HG03439 (cell line): ENCODE measurements at regions not wholly inside any gene's neighbourhood (a gene's known extent, or its start where the extent isn't known, plus 50 kb on each side); places are given as distances from the start of the nearest gene placed in this dataset.

Experiments
- ATAC-seq: cut with Tn5 transposase; IDR thresholded peaks from one replicate; pipeline ENCODE4 v1.9.1; 2021; ENCODE audit warnings: mild to moderate bottlenecking, moderate library complexity; ENCODE audit not compliant: unreplicated experiment

DNA sequence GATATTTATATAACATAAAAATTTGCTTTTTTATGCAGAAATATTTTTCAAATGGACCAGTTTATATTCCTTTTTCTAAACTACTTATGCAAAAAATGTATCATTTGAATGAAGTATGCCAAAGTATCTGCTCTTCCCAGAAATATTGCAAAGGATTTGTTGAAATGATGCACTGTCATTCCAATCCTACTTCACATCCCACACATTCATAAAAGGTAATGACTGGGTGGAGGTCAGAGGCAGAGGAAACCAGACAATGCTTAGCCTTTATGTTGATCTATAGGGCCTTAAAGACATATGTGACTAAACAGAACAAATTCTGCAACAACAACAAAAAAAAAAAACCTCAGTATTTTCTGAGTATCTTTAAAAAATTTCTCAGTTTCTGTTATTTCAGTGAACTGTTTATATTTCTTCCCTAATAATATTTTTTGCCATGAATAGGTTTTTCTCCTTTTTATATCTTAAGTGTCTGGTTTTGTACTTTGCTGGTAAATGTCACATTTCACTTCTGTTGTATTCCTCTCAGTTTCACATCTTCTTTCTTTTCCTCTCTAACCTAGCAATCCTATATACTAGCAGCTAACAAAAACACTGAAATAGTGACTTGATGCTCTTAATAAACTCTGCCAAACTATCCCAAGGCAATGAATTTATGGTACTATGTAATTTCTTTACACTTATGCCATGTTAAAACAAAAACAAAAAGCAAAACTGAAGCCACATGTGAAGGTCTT is 374.1 kb downstream of the BCKDHB start:
- no peak for ATAC-seq

DNA sequence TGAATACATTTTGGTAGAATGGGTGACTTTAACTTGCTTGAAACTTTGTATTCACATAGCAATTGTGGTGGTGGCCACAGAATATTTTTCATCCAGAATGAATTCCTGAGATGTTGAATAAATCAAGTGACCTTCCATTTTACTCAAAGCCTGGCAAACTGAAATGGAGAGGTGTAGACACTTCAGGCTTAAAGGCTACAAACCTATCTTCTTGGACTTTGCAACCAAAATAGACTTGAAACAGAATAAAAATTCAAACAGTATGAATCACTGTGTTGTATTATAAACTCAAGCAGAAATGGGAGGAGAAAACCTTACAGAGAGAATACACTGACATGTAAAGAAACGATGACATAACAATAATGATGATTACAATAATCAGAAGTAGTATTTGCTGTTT is 371.6 kb downstream of the BCKDHB start:
- ATAC-seq: no peak

DNA sequence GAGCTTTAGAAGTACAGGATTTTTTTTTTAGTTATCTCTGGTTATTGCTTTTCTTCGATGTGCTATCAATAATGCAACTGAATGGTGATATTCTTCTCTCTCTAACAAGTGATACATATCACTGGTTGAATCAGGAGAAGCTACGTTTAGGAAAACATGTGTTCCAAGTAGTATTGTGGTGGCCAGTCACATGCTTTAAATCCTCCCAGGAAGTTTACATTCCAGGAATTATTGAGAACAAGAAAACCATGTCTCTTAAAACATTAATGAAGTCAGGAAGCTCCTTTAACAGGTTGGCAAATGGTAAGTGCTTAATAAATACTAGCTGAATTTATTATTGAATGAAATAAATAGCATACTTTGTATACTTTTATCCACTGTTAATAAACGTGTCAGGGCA is 371.1 kb downstream of the BCKDHB start:
- ATAC-seq: no peak

DNA sequence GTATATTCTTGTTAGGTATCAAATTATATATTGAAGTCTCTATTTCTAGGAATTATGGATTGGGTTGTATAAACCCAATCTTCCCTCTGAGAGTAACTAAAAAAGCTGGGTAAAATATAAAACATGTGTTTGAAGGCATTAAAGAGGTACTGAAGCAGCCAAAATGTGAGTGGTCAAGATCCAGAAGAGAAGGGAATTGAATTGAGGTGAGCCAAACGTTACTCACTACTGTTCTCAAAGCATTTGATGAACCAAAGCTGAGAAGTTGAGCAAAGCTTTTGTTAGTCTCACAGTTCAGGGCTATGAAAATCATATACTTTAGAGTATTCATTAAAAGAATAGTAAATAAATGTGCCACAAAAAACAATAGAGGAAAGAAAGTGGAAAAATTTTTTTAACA is 365.8 kb downstream of the BCKDHB start:
- ATAC-seq: no peak

DNA sequence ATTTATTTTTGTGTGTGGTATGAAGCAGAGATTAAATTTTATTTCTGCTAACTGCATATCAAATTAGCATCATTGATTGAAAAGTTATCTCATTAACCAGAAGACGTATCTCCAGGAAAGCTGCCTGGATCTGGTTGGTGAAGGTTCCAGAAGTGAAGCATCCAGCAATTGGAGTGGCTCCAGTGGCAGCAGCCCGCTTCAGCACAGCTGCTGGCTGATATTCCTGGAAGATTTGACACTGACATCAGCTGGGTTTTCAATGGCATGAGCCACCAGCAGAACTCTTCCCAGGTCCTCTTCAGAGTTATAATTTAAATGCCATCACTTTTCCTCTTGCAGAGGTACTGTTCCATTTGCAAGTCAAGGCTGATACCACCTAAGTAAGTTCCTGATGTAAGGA is 363.5 kb downstream of the BCKDHB start:
- ATAC-seq: no peak

DNA sequence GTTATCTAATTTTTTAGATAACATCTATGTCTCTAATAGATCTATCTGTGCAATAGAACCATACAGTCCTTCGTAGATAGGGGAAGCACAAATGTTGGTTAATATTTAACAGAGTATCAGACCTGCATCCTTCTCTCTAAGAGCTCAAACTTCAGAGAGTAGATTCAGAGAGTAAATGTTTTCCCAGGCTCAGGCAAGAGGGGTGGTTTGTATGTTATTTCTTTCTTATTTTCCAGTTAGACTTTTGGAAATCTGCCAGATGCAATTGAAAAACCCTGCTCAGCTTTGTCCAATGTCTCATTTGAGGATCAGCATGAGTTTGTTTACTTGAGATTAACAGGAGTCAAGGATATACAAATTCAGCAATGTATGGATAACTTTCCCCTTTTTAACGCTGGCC is 361.9 kb downstream of the BCKDHB start:
- ATAC-seq: no peak

DNA sequence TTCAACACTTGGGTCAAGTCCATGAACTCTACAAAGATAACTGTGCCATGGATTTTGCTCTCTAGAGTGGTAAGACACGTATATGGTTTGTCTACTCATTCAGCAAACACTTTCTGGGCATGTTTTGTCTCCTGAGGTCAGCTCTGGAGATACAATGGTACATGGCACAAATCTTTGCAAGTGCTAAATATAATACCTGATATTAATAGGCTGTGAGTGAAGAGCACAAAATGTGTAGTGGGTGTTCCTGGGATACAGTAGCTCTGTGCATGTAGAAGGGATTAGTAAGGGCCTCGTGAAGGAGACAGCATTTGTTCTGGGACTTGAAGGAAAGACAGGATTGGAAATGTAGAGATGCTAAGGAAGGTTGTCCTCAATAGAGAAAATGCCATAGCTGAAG is 360.9 kb downstream of the BCKDHB start:
- ATAC-seq: no peak

DNA sequence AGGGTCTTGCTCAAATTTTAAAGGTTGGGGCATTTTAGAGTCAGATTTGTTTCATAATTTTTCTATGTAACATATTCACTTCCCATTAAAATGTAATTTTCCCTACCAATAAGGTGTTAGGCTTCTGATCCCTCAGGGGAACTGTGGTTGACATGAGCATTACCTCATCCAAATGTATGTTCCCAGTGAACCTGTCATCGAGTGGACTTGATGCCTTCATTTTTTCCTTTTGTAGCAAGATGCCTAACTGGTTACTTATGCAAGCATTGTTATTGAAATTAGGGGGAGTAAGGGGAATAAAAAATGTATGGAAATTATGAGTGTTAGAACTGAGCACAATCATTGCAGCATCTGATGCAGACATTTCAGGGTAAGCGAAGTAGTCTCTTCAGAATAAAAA is 360.5 kb downstream of the BCKDHB start:
- ATAC-seq: no peak

DNA sequence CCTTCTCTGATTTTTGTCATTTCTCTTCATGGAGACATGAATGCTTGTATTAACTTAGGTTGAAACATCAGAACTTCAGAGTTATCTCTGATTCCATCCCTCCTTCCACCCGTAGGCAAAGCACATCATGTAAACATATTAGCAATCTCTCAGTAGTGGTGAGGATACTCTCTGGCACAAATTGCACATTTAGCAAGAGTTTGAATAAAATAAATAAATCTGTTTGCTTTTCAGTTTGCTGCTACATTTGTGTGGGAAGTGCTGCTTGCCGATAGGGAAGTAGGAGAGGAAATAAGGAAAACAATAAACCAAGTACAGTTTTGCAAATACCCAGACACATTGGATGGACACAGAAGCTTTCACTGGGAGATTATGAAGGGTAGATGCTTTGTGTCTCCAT is 359.0 kb downstream of the BCKDHB start:
- ATAC-seq: no peak

DNA sequence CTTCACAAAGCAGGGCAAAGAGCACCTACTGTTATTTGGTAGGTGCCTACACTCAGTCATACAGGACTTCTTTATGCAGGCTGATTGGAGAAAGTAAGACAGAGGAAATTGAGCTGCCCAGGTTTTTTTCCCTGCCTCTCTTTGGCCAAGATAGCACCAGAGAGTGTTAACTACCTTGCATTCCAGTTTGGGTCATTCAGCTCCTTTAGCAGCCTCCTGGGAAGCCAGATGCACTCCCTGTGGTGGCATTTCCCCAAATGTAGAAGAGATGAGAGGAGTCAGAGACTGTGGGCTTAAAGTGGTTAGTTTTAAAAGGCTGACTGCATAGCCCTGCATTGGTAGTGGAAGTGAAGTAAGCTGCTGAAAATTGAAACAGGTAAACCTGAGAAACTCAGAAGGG is 358.4 kb downstream of the BCKDHB start:
- ATAC-seq: no peak

DNA sequence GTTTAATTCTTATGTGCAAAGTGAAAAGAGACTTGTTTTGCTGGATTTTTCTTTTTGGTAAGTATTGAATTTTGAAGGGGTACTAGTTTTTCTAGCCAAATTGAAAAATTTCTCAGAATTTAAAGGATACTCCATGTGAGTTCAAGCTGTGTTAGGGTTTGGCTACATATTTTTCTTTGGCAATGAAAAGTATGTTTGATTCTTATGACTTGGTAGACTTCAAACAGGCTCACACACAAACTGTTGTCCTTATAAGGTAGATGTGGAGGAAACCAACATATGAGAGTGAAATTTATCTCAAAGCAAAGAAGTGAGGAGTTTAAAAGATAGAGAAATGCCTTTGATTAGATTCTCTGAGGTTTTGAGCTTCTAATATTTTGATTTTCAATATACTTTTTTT is 356.7 kb downstream of the BCKDHB start:
- no peak for ATAC-seq

DNA sequence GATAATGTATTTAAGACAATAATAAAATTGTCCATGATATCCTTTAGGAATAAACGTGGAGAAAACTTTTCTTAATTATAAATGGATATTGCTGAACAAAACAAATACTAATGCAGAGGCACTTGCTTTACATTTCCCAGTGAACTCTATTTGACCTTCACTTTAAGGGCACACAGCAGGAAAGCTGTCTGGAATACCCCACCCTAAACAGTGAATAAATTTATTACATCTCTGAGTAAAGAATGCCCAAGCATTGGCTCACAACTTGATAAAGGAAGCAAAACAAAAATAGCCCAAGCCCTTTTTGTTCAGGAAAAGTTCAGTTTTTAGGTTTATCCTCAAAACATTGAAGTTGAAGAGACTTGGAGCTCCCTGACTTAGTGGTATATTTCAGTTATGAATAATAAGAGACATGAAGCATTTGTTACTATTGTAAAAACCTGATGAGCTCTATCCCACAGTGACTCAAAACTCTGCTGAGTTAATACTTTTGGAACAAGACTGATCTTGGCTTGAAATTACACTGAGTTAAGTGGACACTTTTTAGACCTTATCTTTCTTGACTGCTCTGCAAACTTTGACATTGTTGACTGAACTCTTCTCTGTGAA is 353.9 kb downstream of the BCKDHB start:
- ATAC-seq: no peak

DNA sequence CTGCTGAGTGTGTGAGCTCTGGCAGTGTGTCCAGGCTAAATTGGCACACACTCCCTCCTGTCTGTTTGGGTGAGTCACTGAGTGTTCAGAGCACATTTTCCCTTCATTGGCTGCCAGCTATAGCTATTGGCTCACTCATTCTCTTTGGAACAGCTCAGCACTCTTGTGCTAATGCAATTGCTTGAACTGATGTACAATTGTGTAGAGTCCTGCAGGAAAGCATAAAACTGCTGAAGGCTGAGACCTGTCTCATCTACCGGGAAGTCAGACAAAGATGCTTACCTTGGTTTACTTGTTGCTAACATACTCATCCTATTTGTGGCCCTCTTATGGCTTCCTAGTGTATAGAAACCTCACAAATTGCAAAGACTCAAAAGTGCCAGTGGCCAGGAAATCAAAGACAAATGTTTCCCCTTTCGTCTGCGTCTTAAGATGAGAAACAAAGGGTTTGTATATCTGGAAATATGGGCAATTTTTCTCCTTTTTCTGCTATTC is 351.0 kb downstream of the BCKDHB start:
- no peak for ATAC-seq

DNA sequence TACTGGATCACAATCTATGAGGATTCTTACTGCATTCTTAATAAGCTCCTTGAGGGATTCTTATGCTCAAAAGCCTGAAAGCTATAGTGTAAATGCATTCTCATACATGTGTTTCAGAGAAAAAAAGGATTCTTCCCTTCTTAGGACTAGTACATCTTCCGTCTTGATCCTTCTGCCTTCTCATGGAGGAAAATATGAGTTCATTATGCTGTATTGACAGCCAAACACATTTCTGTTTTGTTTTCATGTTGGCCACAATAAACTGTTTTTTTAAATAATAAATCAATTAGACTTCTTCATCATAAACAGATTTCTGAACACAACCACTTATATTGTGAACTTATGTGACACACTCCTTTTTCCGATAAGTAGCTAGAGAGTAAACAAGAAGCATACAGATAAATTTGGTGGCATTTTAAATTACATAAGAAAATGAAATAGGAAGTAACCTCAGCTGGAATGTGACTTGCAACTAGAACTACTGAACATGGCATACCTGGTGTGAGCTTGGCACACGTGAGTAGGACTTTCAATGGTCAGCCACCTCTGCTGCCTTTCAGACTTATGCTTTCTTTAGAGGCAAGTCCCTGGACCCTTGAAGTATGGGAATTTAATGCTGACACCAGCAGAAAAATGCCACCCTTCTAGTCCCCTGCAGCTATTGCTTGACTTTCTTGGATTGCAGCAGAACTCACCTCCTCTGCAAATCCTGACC is 350.4 kb downstream of the BCKDHB start:
- no peak for ATAC-seq

DNA sequence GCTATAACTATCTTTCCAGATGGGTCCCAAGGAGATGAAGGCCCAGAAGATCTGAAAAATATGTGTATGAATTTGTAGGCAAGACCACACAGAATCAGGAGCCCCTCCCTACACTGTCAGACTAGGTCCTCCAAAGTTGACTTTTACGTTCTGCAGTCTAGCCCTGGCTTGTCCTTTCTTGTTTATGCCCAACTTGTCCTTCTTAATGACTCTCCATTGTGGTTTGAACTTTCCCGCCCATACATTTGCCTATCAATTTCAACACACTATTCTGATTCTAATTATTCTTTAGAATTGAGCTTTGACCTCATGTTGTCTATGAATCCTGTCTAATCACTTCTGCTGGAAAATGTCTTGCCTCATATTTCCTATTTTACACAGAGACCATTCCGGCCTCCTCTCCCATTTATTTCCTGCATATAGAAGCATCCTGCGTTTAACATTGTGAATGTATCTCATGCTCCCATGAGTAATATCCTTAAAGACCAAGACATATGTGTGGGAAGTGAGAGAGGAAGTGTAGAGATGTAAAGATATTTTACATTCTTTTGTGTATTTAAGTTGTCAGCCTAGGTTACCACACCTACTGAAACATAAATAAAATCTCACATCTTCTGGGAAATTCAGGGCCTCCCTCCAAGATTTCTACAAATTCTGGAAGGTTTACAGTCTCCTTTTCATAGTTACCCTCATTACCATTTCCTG is 348.3 kb downstream of the BCKDHB start:
- ATAC-seq: no peak

DNA sequence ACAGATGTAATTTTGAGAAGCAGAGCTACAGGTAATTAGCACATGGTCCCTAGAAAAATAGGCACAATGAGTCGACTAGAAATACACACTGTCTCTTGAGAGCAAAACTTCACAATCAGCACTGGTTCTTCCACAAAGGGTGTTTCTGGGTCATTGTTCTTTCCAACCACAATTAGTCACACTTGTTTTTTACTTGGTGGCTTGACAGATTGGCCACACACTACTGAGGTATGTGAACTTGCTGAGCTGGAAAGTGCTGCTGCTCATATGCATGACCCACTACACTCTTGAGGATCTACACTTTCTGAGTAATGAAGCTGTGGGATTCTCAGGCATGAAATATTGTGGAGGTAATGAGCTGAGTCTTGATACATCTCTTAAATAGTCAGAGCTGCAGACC is 347.7 kb downstream of the BCKDHB start:
- no peak for ATAC-seq

DNA sequence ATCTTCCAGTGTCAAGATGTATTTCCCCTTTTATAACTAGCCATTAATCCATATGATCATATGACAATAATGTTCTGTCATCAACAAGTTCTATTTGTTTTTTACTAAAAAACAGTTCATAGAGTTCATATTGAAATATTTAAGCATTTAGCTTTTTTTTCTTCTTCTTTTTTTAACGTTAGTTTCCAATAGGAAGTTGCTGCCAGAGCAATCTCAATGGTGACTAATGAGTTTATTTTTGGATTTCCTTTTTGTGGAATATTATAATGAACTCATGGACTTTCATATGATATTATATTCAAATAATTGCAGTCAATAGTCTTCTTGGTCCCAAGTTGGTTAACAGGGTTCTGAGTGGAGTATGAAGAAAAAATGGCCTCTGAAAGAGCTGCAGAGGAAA is 343.3 kb downstream of the BCKDHB start:
- ATAC-seq: no peak

DNA sequence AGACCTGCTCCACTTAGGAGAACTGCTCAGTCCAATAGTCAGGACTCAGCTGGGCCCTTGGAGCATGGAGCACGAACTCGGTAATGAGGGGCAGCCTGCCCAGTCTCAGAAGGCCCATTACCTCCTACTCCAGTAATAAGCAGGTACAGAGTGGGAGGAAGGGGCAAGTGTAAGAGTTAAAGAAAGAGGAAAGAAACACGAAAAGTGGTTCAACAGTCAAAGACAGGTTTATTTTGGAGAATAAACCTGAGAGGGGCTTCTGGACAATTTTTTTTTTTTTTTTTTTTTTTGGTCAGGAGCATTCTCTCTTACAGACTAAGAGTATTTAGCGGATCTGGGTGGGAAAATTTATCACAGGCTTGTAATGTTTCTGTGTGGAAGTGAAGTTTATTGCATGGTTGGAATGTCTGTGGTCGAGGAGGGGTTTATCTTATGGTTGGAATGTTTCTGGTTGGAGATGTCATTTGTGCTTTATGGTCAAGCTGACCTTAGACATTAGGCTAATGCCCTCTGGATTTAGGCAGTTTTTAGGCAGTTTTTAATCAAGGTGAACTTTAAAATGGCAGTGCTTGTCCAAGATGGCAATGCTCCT is 340.1 kb downstream of the BCKDHB start:
- ATAC-seq: no peak

DNA sequence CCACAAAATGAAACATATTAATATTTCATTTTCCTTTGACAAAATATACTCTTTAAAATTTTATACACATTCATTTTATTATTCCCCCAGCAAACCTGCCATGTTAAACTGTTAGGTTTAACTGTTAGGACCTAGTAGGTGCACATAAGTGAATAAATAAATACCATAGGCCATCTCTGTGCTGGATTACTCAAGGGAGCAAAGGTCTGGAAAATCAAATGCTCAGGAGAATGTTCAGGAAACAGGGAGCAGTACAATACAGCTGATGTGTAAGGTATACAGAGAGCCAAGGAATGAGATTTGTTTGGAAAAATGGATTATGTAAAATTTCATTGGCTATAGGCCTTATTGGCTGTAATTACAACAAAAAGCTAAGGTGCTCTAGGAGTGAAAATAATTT is 339.3 kb downstream of the BCKDHB start:
- ATAC-seq: no peak

DNA sequence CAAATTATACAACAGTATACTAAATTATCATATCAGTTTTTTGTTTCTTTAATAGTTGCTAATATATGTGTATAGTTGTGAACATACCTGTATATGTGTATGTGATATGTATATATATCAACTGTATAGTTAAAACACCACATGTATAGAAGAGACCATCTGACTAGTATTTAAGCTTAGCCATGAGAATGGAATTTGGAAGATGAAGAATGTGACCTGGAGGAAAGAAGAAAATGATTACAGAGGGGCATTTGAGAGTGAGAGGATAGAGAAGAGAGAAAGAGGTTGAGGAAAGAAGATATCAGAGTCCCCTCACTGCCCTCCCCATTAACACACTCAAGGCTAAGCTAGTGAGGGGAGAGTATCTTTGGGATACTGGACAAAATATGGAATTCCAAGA is 335.9 kb downstream of the BCKDHB start:
- no peak for ATAC-seq

DNA sequence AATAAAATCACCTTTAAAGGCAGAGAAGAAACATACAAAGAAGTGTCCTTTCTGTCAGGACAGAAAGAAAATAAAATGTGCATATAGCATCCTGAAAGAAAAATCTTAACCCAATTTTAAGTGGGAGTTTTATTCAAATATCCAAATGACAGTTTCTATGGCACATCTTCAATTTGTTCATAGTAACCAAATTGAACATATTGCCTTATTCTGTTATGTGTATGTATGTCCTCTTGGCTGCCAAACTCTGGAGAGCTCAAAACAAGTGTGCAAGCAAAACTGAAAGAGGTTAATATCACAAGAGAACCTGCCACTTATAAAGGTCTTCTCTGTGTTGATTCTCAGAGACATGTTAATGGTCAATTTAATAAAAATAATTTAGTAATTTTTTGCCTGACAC is 334.7 kb downstream of the BCKDHB start:
- ATAC-seq: no peak
